Hematopoietic multipotent progenitor cell treated with erythropoietin and hydrocortisone succinate and interleukin-3 and kit ligand, for 8 days (in vitro differentiated cells): ENCODE measurements at regions not wholly inside any gene's neighbourhood (a gene's known extent, or its start where the extent isn't known, plus 50 kb on each side); places are given as distances from the start of the nearest gene placed in this dataset.
A peak's percentile ranks its signal among the peaks of the same experiment; 100 is the strongest.
"Not testable (repeated sequence)": the region's sequence is repeated elsewhere in the genome, so short reads cannot be mapped to it uniquely, and the experiment has no call there.

Experiments
- DNase-seq: peaks from one replicate; pipeline ENCODE4 v3.0.0-alpha.2; 2015

- no peak for DNase-seq
Measured at GRCh38 chr9:104980039-104980654, 52.2 kb upstream of the ABCA1 start.

DNA sequence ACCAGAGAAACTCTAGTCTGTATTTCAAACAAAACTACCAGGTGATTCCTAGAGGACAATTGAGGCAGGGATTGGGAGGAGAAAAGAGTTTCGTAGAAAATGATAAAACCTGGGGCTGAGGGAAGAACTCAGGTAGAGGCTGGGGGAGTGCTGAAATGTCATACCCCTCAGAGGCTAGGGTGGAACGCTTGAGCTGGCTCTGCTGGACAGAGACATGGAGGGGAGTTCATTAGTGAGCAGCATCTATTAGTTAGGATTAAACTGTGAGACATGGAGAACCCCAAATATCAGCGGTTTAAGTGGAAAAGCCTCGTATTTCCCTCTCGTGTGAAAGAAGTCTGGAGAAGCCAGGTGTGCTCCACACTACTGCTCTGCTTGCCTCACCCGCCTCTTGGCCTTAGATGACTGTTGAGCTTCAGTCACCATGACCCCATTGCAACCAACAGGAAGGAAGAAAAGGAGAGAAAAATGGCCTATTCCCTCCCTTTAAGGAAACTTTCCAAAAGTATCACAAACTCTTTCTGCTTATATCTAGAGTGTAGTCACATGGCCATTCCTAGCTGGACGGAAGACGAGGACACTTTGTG lies 53.7 kb upstream of the ABCA1 start:
- DNase-seq = no peak

DNA sequence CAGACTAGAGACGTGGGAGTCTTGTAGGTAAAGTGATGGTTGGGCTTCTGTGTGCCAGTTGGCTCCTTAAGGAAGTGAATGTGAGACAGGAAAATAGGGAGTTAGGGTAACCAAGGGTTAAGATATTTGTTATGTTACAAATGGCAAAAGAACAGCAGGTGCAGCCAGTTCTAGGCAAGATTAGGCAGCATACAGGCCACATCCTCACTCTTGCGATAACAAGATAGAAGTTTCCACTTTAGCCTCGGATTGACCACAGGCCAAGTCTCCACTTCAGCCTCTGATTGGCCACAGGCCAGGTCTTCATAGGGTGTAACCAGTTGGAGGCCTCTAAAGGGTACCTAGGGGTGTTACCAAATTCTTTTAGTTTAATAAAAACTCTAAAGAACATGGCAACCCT lies 54.6 kb upstream of the ABCA1 start:
- DNase-seq = peak; percentile 98

- no peak for DNase-seq
Measured at GRCh38 chr9:104983491-104983890, 55.5 kb upstream of the ABCA1 start.

GRCh38 chr9:104984121-104984520 lies 56.2 kb upstream of the ABCA1 start:
- DNase-seq = peak; percentile 80

GRCh38 chr9:104984542-104984941 lies 56.6 kb upstream of the ABCA1 start:
- no peak for DNase-seq

GRCh38 chr9:104984948-104985347 lies 57.0 kb upstream of the ABCA1 start:
- no peak for DNase-seq

DNA sequence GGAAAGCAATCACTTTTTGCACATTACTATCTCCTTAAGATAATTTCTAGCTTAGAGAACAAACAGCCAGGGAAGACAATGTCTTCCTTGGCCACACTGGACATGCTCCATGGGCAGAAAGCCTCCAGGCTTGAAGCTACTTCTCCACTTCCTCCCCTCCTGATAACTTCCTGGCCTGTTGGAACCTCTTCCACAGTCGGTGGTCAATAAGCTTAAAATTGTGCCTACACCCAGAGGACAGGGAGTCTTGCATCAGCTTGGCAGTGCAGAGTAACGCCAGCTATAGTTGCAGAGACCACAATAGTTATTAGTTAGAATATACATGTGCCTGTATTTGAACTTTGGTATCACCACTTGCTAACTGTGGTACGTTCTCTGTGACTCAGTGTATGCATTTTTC lies 58.1 kb upstream of the ABCA1 start:
- no peak for DNase-seq

DNA sequence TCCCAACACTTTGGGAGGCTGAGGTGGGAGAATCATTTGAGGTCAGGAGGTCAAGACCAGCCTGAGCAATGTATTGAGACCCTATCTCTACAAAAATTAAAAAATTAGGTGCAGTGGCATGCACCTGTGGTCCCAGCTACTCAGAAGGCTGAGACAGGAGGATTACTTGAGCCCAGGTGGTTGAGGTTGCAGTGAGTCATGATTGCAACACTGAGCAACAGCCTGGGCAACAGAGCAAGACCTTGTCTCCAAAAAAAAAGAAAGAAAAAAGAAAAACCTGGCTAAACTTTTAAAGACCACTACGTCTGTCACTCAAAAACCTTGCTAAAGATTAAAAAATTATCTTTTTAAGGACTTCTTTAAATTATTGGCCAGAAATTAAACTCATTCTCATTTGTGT lies 59.8 kb upstream of the ABCA1 start:
- no peak for DNase-seq

DNA sequence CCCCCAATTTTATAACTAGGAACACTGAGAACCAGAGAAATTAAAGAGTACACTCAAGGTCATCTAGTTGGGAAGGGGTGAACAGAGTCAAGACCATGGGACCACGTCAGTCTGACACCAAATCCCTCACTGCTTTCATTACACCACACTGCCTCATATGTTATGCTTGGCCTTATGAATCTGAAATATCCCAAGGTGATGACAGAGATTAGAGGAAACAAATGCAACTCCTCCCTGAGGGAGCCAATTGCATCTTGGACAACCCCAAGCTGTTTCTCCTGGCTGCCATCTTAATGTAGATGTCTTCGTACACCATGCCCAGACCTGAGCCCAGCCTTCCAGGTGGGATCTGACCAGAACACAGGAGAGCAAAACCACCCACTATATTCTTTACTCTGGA lies 60.6 kb upstream of the ABCA1 start:
- DNase-seq = no peak

DNA sequence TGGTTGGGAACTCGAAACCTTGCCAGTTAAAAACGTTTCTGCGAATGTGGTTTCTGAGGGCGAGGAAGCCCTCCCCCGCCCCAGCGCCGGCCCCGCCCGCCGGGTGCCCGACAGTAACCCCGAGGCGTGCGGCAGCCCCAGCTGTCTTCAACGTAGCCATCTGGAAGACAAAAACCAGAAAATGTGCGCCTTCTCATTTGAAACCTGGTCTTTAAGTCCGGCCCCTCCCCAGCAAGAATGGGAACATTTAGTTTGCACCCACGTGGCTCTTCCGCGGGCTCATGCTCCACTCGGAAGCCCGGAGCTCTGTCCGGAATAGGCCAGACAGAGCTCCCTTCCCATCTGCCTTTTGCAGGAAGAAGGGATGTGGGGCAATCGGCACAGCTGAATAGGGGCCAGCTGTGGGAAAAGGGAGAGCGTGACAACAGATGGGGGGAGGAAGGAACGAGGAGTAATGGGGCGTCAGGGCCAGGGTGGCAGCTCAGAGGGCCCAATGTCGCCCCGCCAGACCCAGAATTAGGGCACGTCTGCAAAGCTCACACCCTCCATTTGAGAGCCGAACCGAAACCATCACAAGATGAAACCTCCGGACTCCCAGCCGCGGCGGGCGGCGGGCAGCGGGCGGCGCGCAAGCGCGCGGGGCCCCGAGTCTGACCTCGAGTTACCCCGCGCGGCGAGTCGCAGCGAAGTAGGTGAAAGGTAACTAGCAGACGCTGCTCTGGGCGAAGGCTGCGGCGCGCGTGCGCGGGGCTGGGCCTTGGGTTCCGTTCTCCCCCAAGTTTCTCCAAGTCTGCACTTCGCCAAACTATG lies 63.4 kb upstream of the ABCA1 start:
- peak; percentile 80 for DNase-seq

DNA sequence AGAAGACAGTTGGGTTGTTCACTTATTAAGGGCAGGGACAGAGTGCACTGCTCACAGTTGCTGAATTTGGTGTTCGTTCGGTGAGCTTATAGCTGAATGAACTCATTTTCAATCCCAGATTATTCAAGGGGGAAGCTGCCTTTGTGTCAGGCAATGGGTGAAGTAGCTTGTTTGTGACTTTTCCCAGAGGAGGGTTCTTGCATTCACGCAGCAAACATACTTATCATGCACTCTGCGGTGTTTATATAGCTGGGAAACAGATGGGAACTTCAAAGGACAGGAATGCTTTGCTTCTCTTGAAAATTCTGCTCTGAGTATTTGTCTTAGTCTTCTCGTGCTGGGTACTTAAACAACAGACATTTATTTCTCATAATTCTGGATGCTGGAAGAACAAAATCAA lies 64.7 kb upstream of the ABCA1 start:
- DNase-seq = no peak

- peak; percentile 67 for DNase-seq
Measured at GRCh38 chr9:104993291-104993963, 65.5 kb upstream of the ABCA1 start.

GRCh38 chr9:104997536-104997935 lies 69.6 kb upstream of the ABCA1 start:
- DNase-seq = no peak

DNA sequence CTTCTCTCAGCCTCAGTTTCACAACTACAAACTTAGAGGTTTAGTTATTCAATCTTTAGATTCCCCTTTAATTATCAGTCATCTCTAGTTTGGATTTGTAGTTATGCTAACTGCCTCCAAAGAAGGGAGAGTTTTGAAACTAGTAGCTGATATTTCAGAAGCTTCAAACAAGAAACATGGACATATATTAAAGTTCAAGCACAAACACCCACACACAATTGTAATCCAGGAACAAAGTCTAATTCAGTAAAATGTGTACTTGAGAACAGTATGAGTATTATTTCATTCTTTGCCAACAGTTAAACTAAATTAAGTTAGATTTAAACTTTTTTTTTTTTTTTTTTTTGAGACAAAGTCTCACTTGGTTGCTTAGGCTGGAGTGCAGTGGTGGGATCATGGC lies 71.2 kb upstream of the ABCA1 start:
- DNase-seq = no peak

DNA sequence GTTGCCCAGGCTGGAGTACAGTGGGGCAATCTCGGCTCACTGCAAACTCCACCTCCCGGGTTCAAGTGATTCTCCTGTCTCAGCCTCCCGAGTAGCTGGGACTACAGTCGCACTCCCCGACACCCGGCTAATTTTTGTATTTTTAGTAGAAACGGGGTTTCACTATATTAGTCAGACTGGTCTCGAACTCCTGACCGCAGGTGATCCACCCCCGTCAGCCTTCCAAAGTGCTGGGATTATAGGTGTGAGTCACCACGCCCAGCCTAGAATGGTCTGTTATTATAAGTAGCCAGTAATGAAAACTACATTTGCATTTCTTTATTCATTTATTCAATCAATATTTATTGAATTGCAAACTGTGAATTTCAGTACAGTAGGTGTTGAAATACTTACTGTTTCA lies 72.6 kb upstream of the ABCA1 start:
- not testable (repeated sequence) for DNase-seq

DNA sequence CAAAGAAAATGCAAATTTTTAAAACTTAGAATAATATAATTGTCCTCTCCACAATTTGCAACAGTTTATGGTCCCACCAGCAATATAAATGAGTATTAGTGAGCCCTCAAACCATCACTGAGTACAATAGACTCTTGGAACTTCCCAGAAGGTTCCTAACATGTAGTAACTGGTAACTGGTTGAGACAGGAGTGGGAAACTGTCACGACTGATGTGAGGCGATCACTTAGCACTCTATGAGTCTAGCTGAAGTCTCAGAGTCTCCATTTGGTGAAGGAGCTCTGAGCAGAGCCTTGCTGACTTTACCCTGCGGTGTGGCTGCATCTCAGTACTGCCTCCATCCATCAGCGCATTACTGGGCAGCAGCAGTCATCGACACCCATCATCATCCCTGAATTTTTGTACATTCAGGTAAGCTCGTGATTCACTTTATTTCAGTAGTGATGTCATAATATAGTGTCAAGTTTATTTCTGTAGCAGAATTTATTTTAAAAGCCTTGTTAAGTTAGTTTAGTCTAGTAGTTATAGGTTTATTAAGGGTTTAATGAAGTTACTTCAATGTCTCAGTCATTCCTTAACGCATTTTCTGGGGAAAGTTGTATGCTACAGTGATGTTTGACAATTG lies 76.6 kb upstream of the ABCA1 start:
- DNase-seq = no peak

DNA sequence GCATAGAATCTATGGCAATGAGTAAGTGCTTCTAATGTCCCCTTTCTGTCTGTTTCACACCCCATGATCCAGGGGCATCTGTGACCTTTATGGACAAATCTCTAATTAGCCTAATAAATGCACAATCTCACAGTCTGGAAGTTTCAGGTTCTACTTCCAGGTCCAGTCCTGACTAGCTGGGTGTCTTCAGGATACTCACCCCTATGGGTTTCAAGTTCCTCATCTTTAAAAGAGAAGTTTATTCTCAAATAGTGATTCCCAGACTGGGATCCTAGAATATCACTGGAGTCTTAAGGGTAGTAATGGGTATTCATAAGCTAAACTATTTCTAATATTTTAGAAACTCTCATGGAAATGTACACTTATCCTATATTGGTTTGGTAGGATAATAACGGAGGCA lies 77.2 kb upstream of the ABCA1 start:
- DNase-seq = no peak

DNA sequence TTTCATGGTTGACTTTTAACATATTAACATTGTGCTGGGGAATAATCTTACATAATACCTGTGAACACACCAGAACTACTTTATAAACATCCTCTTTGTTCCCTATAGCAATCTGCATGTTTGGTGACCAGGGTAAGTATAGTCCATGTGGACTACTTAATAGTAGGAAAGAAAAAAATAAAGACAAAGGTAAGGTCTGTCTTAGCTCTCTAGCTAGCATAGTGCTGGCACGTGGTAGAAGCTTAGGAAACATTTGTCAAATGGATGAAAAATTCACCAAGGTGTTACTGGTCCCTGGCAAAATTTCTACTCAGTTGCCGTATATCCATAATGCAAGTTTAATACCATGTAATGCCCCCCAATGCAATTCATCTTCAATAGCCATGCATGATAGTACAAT lies 78.6 kb upstream of the ABCA1 start:
- no peak for DNase-seq

DNA sequence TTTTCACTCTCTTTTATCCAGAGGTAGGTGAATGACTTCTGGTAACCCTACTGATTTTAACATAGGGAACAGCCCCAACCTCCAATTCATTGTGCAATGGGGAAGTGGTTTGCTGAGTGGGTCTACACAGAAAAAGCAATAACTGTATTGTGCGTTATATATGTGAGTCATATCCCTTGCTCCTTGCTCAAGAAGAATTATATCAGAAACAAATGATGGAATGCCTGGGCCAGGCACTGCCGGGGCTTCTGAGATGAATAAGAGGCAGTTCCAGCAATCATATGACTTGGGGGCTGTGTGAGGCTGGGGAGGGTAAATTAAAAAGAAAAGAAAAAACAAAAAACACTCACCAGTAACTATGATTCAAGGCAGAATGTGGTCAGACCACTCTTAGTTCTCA lies 79.2 kb upstream of the ABCA1 start:
- DNase-seq = peak; percentile 28

- not testable (repeated sequence) for DNase-seq
Measured at GRCh38 chr9:105010089-105010488, 82.1 kb upstream of the ABCA1 start.

- DNase-seq = no peak
Measured at GRCh38 chr9:105021917-105022316, 94.0 kb upstream of the ABCA1 start.

GRCh38 chr9:105022545-105022944 lies 94.6 kb upstream of the ABCA1 start:
- DNase-seq = not testable (repeated sequence)
